ENCODE measurements at regions not wholly inside any gene's neighbourhood (a gene's known extent, or its start where the extent isn't known, plus 50 kb on each side); places are given as distances from the start of the nearest gene placed in this dataset.

DNA sequence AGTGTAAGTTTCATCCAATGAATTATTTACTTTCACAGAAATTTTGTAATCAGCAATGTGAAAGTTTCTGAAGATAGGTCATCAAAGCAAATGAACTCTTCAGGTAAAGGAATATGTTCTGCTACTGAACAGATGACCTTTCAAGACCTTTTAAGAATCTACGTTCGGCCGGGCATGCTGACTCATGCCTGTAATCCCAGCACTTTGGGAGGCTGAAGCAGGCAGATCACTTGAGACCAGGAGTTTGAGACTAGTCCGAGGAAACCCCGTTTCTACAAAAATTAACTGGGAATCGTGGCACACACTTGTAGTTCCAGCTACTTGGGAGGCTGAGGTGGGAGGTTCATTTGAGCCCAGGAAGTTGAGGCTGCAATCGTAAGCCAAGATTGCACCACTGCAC is 578.4 kb upstream of the COX7C start:
- Histone ChIP-seq H2BK15ac (ENCODE audit: low read length) (no peak overlapping the region), H4K5ac (ENCODE audit: insufficient read length, low read depth, low read length) (no peak overlapping the region), H3K9me3 (ENCODE audit: insufficient read depth in 2 of 2, low read depth in 1 of 2, low read length in 1 of 2) (no peaks in the 10 kb centered on the region), H3K18ac (ENCODE audit: extremely low read depth, low read length) (no peak overlapping the region), H4K8ac (ENCODE audit: extremely low read depth, insufficient read depth, low read length) (no peak overlapping the region), H3K36me3 (ENCODE audit: control insufficient read depth in 2 of 4, insufficient read depth in 4 of 4, low read length in 3 of 4) (no peaks in the 10 kb centered on the region), H3K14ac (ENCODE audit: insufficient read length) (no peak overlapping the region), H2AK5ac (ENCODE audit: low read depth, low read length) (no peak overlapping the region), H3K9ac (replicated peaks in 1 of 4; ENCODE audit: extremely low read depth in 1 of 4, low read depth in 3 of 4, low read length in 3 of 4) (no peak overlapping the region), H2BK20ac (ENCODE audit: low read length) (no peak overlapping the region), H3K4me3 (ENCODE audit: extremely low read depth in 1 of 4, insufficient read depth in 2 of 4, low read depth in 3 of 4, low read length in 4 of 4) (no peak overlapping the region), H3K56ac (replicated peaks; ENCODE audit: insufficient read length, low read depth, low read length) (no peak overlapping the region), H3K79me2 (ENCODE audit: control insufficient read depth in 1 of 2, insufficient read depth in 2 of 2, low read length in 2 of 2) (no peaks in the 10 kb centered on the region), H2BK12ac (ENCODE audit: low read depth, low read length) (no peak overlapping the region), H2BK120ac (replicated peaks; ENCODE audit: low read depth, low read length) (no peak overlapping the region), H3K23me2 (ENCODE audit: low read depth, low read length) (no peaks in the 10 kb centered on the region), H3K4me2 (ENCODE audit: insufficient read depth in 1 of 2, low read depth in 2 of 2, low read length in 2 of 2) (no peak overlapping the region), H2BK5ac (ENCODE audit: low read depth, low read length) (no peak overlapping the region), H2AFZ (ENCODE audit: low read length) (no peak overlapping the region), H4K20me1 (replicated peaks in 1 of 2; ENCODE audit: control insufficient read depth in 1 of 2, insufficient read depth in 2 of 2, low read length in 2 of 2) (no peaks in the 10 kb centered on the region), H3K23ac (ENCODE audit: insufficient read length) (no peak overlapping the region), H3K4ac (replicated peaks; ENCODE audit: insufficient read length, low read depth, low read length) (no peak overlapping the region), H3K79me1 (ENCODE audit: low read depth, low read length) (no peaks in the 10 kb centered on the region), H4K91ac (replicated peaks; ENCODE audit: insufficient read length, low read length) (no peak overlapping the region), H3K27me3 (replicated peaks in 1 of 4; ENCODE audit: control insufficient read depth in 3 of 4, extremely low read depth in 1 of 4, insufficient read depth in 3 of 4, low read length in 3 of 4) (no peaks in the 10 kb centered on the region), H3K27ac (ENCODE audit: low read depth, low read length) (no peak overlapping the region), H3K4me1 (replicated peaks in 1 of 4; ENCODE audit: control insufficient read depth in 3 of 4, insufficient read depth in 4 of 4, low read length in 3 of 4) (no peaks in the 10 kb centered on the region)
- no peak for TF ChIP-seq NRF1 (IDR thresholded peaks at IDR 0.05; ENCODE audit: low read depth, low read length)
- TF ChIP-seq CTBP2 (IDR thresholded peaks at IDR 0.05; ENCODE audit: borderline replicate concordance, insufficient read depth, insufficient read length, low read length): no peak
- TF ChIP-seq NANOG (IDR thresholded peaks at IDR 0.05; ENCODE audit: insufficient read depth, low read depth, low read length, poor library complexity, severe bottlenecking): no peak
- no peak for TF ChIP-seq BACH1 (IDR thresholded peaks at IDR 0.05; ENCODE audit: low read length)
- TF ChIP-seq SP4 (IDR thresholded peaks at IDR 0.05; ENCODE audit: low read length): no peak
- no peak for TF ChIP-seq MAFK (IDR thresholded peaks at IDR 0.05; ENCODE audit: low read depth, low read length)
- TF ChIP-seq EGR1 (IDR thresholded peaks at IDR 0.05; ENCODE audit: borderline replicate concordance, low read depth, low read length): no peak
- WGBS, 2 experiments (ENCODE audit: extremely low coverage in 1 of 2, insufficient coverage in 1 of 2, insufficient read length in 1 of 2, insufficient replicate concordance in 2 of 2, low coverage in 1 of 2, low lambda C conversion rate in 2 of 2, missing lambda C conversion rate in 1 of 2): 88% methylated on average over 7 of the region's 7 CpGs; no CpG with 5 or more reads in 1 of the 2 experiments
- FAIRE-seq (no peak), DNase-seq (ENCODE audit: low read depth in 1 of 2, low spot score in 2 of 2) (no peak)
- ChIA-PET CTCF (ENCODE audit: partially characterized antibody) (no interaction called here), POLR2A (ENCODE audit: partially characterized antibody) (no interaction called here)

All from H1 (cell line).